HL-60 (cell line): ENCODE measurements at regions not wholly inside any gene's neighbourhood (a gene's known extent, or its start where the extent isn't known, plus 50 kb on each side); places are given as distances from the start of the nearest gene placed in this dataset.

ENCODE experiments used
- DNase-seq, 2 experiments: peaks; one replicate each; pipeline ENCODE4 v3.0.0-alpha.2; 2010 to 2020; ENCODE audit warnings: low read depth in 1 of 2, low spot score in 1 of 2
- H3K27ac ChIP-seq: fragments of 250-450 bp; sonication (Bioruptor Pico); replicated peaks from 2 replicates; pipeline ENCODE4 v1.5.1; 2020; ENCODE audit warnings: mild to moderate bottlenecking, moderate library complexity
- H3K27me3 ChIP-seq: fragments of 250-450 bp; sonication (Bioruptor Pico); 2 replicates; pipeline ENCODE4 v1.5.1; 2021; ENCODE audit warnings: mild to moderate bottlenecking, moderate library complexity; ENCODE audit not compliant: insufficient read depth, poor library complexity, severe bottlenecking
- H3K4me3 ChIP-seq: replicated peaks from 2 replicates; pipeline ENCODE4 v1.5.1; 2011; ENCODE audit warnings: mild to moderate bottlenecking, control low read depth, low read length; ENCODE audit not compliant: insufficient read depth
- GABPA ChIP-seq: IDR thresholded peaks from 2 replicates; pipeline ENCODE4 v1.6.1; 2012; ENCODE audit warnings: low read depth
- POLR2AphosphoS5 ChIP-seq: IDR thresholded peaks from 2 replicates; pipeline ENCODE4 v1.6.1; 2012; ENCODE audit warnings: low read depth
- SPI1 ChIP-seq: IDR thresholded peaks from 2 replicates; pipeline ENCODE4 v1.6.1; 2012; ENCODE audit warnings: low read depth, mild to moderate bottlenecking, borderline replicate concordance
- TF ChIP-seq, protein P1 (sequence below): IDR thresholded peaks from 2 replicates; pipeline ENCODE4 v1.6.1; 2012; ENCODE audit warnings: low read depth; ENCODE audit not compliant: insufficient replicate concordance
- TF ChIP-seq, protein P2 (sequence below): IDR thresholded peaks from one replicate; pipeline ENCODE4 v1.5.1; 2011; ENCODE audit warnings: low read length, control low read depth, inconsistent platforms; ENCODE audit not compliant: insufficient read depth

DNA sequence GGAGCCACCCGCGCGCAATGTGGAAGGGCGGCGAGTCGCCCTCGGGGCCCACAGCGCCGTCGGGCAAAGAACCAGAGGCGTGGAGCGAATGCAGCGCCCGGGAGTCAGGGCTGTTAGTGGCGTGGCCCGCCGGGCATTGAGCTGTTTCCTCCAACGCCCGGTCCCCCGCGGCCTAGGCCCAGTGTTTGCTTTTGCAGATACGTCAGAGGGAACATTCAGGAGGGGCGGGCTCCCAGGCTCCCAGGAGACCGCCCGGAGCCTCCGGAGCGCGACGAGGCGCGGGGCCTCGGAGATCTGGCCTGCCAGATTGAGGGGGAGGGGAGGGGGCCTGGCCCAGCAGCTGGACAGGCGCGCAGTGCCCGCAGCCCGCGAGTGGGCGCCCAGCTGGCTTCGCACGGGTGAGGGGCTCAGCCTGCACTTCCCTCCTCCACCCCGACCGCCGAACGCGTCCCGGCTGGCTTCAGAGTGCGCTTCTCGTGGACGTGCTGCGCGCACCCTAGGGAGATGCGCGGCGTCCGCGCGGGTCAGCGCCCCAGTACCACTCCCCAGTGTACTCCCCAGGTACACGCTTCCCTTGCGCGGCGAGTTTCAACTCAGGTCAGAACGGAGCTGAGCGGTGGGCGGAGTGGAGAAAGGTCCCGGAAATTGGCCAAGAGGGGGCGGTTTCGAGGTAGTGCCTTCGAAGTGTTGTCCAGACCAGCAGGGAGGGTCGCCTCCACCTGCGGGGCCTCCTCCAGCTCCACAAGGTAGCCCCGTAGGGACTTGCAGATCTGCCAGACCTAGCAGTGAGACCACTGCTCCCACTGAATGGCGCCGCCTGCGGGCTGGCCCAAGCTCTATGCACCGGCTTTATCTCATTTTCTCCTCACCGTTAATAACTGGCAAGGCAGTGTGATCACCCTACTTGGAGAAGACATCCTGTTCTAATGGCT, 130.4 kb downstream of the TMEM174 start:
- Histone ChIP-seq H3K27ac (no peak overlapping the region), H3K27me3 (peaks cover 5% of the 10 kb centered on the region), H3K4me3 (no peak overlapping the region)
- no peak for DNase-seq
- TF ChIP-seq, protein P1, sequence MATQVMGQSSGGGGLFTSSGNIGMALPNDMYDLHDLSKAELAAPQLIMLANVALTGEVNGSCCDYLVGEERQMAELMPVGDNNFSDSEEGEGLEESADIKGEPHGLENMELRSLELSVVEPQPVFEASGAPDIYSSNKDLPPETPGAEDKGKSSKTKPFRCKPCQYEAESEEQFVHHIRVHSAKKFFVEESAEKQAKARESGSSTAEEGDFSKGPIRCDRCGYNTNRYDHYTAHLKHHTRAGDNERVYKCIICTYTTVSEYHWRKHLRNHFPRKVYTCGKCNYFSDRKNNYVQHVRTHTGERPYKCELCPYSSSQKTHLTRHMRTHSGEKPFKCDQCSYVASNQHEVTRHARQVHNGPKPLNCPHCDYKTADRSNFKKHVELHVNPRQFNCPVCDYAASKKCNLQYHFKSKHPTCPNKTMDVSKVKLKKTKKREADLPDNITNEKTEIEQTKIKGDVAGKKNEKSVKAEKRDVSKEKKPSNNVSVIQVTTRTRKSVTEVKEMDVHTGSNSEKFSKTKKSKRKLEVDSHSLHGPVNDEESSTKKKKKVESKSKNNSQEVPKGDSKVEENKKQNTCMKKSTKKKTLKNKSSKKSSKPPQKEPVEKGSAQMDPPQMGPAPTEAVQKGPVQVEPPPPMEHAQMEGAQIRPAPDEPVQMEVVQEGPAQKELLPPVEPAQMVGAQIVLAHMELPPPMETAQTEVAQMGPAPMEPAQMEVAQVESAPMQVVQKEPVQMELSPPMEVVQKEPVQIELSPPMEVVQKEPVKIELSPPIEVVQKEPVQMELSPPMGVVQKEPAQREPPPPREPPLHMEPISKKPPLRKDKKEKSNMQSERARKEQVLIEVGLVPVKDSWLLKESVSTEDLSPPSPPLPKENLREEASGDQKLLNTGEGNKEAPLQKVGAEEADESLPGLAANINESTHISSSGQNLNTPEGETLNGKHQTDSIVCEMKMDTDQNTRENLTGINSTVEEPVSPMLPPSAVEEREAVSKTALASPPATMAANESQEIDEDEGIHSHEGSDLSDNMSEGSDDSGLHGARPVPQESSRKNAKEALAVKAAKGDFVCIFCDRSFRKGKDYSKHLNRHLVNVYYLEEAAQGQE: no peak
- TF ChIP-seq POLR2AphosphoS5 (no peak), GABPA (no peak), SPI1 (no peak)
- TF ChIP-seq, protein P2, sequence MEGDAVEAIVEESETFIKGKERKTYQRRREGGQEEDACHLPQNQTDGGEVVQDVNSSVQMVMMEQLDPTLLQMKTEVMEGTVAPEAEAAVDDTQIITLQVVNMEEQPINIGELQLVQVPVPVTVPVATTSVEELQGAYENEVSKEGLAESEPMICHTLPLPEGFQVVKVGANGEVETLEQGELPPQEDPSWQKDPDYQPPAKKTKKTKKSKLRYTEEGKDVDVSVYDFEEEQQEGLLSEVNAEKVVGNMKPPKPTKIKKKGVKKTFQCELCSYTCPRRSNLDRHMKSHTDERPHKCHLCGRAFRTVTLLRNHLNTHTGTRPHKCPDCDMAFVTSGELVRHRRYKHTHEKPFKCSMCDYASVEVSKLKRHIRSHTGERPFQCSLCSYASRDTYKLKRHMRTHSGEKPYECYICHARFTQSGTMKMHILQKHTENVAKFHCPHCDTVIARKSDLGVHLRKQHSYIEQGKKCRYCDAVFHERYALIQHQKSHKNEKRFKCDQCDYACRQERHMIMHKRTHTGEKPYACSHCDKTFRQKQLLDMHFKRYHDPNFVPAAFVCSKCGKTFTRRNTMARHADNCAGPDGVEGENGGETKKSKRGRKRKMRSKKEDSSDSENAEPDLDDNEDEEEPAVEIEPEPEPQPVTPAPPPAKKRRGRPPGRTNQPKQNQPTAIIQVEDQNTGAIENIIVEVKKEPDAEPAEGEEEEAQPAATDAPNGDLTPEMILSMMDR: no peak

DNA sequence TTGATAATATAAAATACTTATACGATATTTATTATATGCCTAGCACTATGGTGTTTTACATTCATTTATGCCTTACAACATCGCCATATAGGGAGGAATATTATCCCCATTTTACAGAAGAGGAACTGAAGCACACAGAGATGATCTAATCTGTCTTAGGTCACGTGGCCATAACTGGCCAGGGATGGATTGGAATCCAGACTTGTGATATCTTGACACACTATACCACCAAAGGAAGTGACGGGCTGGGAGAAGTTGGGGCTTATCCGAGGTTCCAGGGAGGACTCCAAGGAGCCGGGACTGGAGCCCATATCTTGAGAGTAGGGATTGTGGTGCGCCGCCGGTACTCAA, 129.8 kb downstream of the TMEM174 start:
- Histone ChIP-seq H3K27ac (no peak overlapping the region), H3K4me3 (no peak overlapping the region), H3K27me3 (peaks cover 5% of the 10 kb centered on the region)
- DNase-seq: no peak
- TF ChIP-seq, protein P1: no peak
- TF ChIP-seq, protein P2: no peak
- TF ChIP-seq POLR2AphosphoS5 (no peak), SPI1 (no peak), GABPA (no peak)

DNA sequence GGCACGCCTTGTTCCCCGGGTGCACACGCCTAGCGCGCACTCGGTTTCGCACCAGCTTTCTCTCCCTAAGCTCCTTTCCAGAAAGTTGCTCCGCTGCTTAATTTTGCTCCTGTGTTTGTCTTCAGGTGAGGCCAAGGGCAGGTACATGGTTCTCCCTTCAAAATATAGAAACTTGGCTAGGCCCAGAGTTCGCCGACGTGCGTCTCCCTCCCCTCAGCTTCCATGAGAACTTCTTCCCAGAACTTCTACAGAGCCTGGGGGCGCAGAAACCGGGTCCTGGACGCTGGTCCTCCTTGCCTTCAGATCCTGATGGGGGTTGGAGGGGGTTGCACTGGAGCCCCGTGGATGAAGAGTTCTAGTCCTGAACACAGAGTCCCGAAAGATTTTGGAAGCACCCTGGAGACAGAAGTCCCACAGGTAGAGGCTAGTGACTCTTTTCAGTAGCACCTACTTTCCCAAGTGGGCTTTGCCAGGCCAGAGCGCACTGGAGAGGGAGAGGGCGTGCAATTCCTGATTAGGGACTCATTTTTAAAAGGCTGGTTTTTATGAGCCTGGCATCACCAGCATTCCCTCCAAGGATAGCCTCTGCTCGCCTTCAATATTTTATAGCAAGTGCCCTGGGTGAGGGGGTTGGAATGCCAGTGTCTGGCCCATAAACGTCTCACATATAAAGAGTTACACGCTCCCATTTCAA, 128.4 kb downstream of the TMEM174 start:
- Histone ChIP-seq H3K4me3 (no peak overlapping the region), H3K27ac (no peak overlapping the region), H3K27me3 (peaks cover 5% of the 10 kb centered on the region)
- no peak for TF ChIP-seq GABPA
- no peak for TF ChIP-seq POLR2AphosphoS5
- TF ChIP-seq SPI1: no peak
- TF ChIP-seq, protein P2: no peak
- TF ChIP-seq, protein P1: no peak
- no peak for DNase-seq
